Panc1 (cell line): ENCODE measurements at regions not wholly inside any gene's neighbourhood (a gene's known extent, or its start where the extent isn't known, plus 50 kb on each side); places are given as distances from the start of the nearest gene placed in this dataset.

ENCODE experiments used
- ATAC-seq: fragments of 200-7000 bp; cut with Tn5 transposase; 2 replicates; pipeline ENCODE4 v1.9.1; 2020; ENCODE audit warnings: mild to moderate bottlenecking, moderate library complexity
- BruUV-seq: library from RNA; stranded (reverse); fragments of 400-500 nt; replicated peaks from 2 replicates; lab custom pipeline; 2021; lab: Mats Ljungman, UMichigan
- CTCF ChIA-PET: fragments of 300-600 bp; sonication (Branson Sonifier 250); formaldehyde crosslinking; loops from one replicate; lab custom pipeline; 2022; ENCODE audit warnings: antibody characterized with exemption; lab: Charles Lee
- POLR2A ChIA-PET: fragments of 300-600 bp; sonication (Branson Sonifier 250); formaldehyde crosslinking; loops from one replicate; lab custom pipeline; 2022; ENCODE audit warnings: antibody characterized with exemption; lab: Charles Lee
- DNase-seq: peaks from one replicate; pipeline ENCODE4 v3.0.0-alpha.2; 2010; ENCODE audit warnings: low read depth, low spot score
- H3K27ac ChIP-seq: 2 replicates; pipeline ENCODE4 v1.5.1; 2011; ENCODE audit warnings: mild to moderate bottlenecking, low read length, inconsistent platforms
- H3K27me3 ChIP-seq: fragments of 200-500 bp; sonication (Bioruptor generic); 2 replicates; pipeline ENCODE4 v1.6.0; 2014; ENCODE audit warnings: low read length, inconsistent platforms; ENCODE audit not compliant: control insufficient read depth, insufficient read depth
- H3K36me3 ChIP-seq: fragments of 200-500 bp; sonication (Bioruptor generic); 2 replicates; pipeline ENCODE4 v1.5.1; 2014; ENCODE audit warnings: inconsistent platforms, mild to moderate bottlenecking, low read length, moderate library complexity; ENCODE audit not compliant: control insufficient read depth, insufficient read depth
- H3K4me1 ChIP-seq: 2 replicates; pipeline ENCODE4 v1.5.1; 2011; ENCODE audit warnings: inconsistent platforms, mild to moderate bottlenecking, low read length, moderate library complexity; ENCODE audit not compliant: control insufficient read depth, insufficient read depth
- H3K4me3 ChIP-seq, 2 experiments: 2 replicates each; pipeline ENCODE4 v1.5.1; 2011 to 2012; ENCODE audit warnings: low read depth in 2 of 2, low read length in 2 of 2, mild to moderate bottlenecking in 2 of 2, inconsistent platforms in 1 of 2, moderate library complexity in 1 of 2
- H3K9me3 ChIP-seq: fragments of 200-500 bp; sonication (Bioruptor generic); 2 replicates; pipeline ENCODE4 v1.5.1; 2014; ENCODE audit warnings: low read depth, mild to moderate bottlenecking, inconsistent platforms, low read length, moderate library complexity; ENCODE audit not compliant: control insufficient read depth, insufficient read depth
- POLR2AphosphoS5 ChIP-seq: IDR thresholded peaks from 2 replicates; pipeline ENCODE4 v1.6.1; 2012; ENCODE audit warnings: mild to moderate bottlenecking, low read depth, low read length, moderate library complexity
- REST ChIP-seq, 2 experiments: IDR thresholded peaks; 2 replicates each; pipeline ENCODE4 v1.6.1; 2011 to 2012; ENCODE audit warnings: low read depth in 2 of 2, control low read depth in 1 of 2, low read length in 1 of 2, mild to moderate bottlenecking in 1 of 2, moderate library complexity in 1 of 2; ENCODE audit not compliant: insufficient read depth in 1 of 2
- SIN3A ChIP-seq: IDR thresholded peaks from 2 replicates; pipeline ENCODE4 v1.6.1; 2012; ENCODE audit warnings: low read depth, mild to moderate bottlenecking, low read length, moderate library complexity, borderline replicate concordance; ENCODE audit not compliant: insufficient read depth
- TCF7L2 ChIP-seq: IDR thresholded peaks from 2 replicates; pipeline ENCODE4 v1.6.1; 2011; ENCODE audit warnings: mild to moderate bottlenecking, low read depth, low read length, inconsistent platforms
- in situ Hi-C: cut with HindIII; loops from 2 replicates; pipeline ENCODE4 v1.10.0; 2016; ENCODE audit warnings: low sequenced_read_pairs, low pct_unique_long_range_greater_than_20kb
- intact Hi-C: fragments of 100-400 bp; cut with micrococcal nuclease; formaldehyde crosslinking; loops from one replicate; pipeline ENCODE4 v1.10.0; 2022; ENCODE audit not compliant: unreplicated experiment
- TF ChIP-seq, protein P1 (sequence below): fragments of 450-650 bp; IDR thresholded peaks from 2 replicates; pipeline ENCODE4 v1.5.1; 2017; ENCODE audit warnings: mild to moderate bottlenecking

- in situ Hi-C loops = no loop called here
- ChIA-PET CTCF (no interaction called here), POLR2A (no interaction called here)
- no peaks in the 10 kb centered on the region for H3K27me3 ChIP-seq
- H3K4me1 ChIP-seq = no peaks in the 10 kb centered on the region
- no peak for ATAC-seq
- no peak overlapping the region for H3K4me3 ChIP-seq
- no peak overlapping the region for H3K27ac ChIP-seq
- no peaks in the 10 kb centered on the region for H3K36me3 ChIP-seq
- DNase-seq = no peak
- intact Hi-C loops = no loop called here
- BruUV-seq = no TSS peak
- TF ChIP-seq, protein P1, sequence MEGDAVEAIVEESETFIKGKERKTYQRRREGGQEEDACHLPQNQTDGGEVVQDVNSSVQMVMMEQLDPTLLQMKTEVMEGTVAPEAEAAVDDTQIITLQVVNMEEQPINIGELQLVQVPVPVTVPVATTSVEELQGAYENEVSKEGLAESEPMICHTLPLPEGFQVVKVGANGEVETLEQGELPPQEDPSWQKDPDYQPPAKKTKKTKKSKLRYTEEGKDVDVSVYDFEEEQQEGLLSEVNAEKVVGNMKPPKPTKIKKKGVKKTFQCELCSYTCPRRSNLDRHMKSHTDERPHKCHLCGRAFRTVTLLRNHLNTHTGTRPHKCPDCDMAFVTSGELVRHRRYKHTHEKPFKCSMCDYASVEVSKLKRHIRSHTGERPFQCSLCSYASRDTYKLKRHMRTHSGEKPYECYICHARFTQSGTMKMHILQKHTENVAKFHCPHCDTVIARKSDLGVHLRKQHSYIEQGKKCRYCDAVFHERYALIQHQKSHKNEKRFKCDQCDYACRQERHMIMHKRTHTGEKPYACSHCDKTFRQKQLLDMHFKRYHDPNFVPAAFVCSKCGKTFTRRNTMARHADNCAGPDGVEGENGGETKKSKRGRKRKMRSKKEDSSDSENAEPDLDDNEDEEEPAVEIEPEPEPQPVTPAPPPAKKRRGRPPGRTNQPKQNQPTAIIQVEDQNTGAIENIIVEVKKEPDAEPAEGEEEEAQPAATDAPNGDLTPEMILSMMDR = no peak
- TF ChIP-seq TCF7L2 = no peak
- no peak for TF ChIP-seq REST (IDR thresholded peaks at IDR 0.05; ENCODE audit: insufficient read depth in 1 of 2, low read depth in 2 of 2, low read length in 1 of 2)
- no peak for TF ChIP-seq POLR2AphosphoS5
- TF ChIP-seq SIN3A = no peak
- H3K9me3 ChIP-seq = peaks cover 3% of the 10 kb centered on the region; the same call in 1 of the 2 replicates
Observed at GRCh38 chr2:234661849-234662248, 165.0 kb upstream of the ARL4C start.

- CTCF ChIA-PET = no interaction called here
- in situ Hi-C loops = no loop called here
- POLR2A ChIA-PET = no interaction called here
- no TSS peak for BruUV-seq
- Histone ChIP-seq H3K27ac (no peak overlapping the region), H3K27me3 (no peaks in the 10 kb centered on the region), H3K4me3 (no peak overlapping the region), H3K4me1 (no peaks in the 10 kb centered on the region), H3K36me3 (no peaks in the 10 kb centered on the region), H3K9me3 (peaks cover 3% of the 10 kb centered on the region; the same call in 1 of the 2 replicates)
- intact Hi-C loops = no loop called here
- DNase-seq = no peak
- ATAC-seq = no peak
- TF ChIP-seq, protein P1 = no peak
- TF ChIP-seq REST (IDR thresholded peaks at IDR 0.05; ENCODE audit: insufficient read depth in 1 of 2, low read depth in 2 of 2, low read length in 1 of 2) = no peak
- no peak for TF ChIP-seq TCF7L2
- TF ChIP-seq POLR2AphosphoS5 = no peak
- no peak for TF ChIP-seq SIN3A
Observed at GRCh38 chr2:234661175-234661574, 164.3 kb upstream of the ARL4C start.
